GM12873 (cell line): ENCODE measurements at regions not wholly inside any gene's neighbourhood (a gene's known extent, or its start where the extent isn't known, plus 50 kb on each side); places are given as distances from the start of the nearest gene placed in this dataset.

Experiments
- CTCF ChIP-seq: IDR thresholded peaks from 2 replicates; pipeline ENCODE4 v1.5.1; 2012; ENCODE audit warnings: low read depth, mild to moderate bottlenecking, moderate library complexity, low read length, control low read depth; ENCODE audit not compliant: insufficient read depth; ENCODE audit errors: missing control alignments

- no peak for TF ChIP-seq CTCF
These were observed 151.1 kb upstream of the ARHGEF26 start for GRCh38 chr3:153970047-153970446.

- peak; percentile 57 for TF ChIP-seq CTCF
These were observed 150.3 kb upstream of the ARHGEF26 start for GRCh38 chr3:153970741-153971347.

GRCh38 chr3:153972862-153973261 is 148.3 kb upstream of the ARHGEF26 start:
- TF ChIP-seq CTCF: no peak

- TF ChIP-seq CTCF: no peak
These were observed 147.4 kb upstream of the ARHGEF26 start for GRCh38 chr3:153973722-153974265.

- no peak for TF ChIP-seq CTCF
These were observed 146.6 kb upstream of the ARHGEF26 start for GRCh38 chr3:153974614-153975013.

- TF ChIP-seq CTCF: no peak
These were observed 144.2 kb upstream of the ARHGEF26 start for GRCh38 chr3:153976891-153977554.

- TF ChIP-seq CTCF: no peak
These were observed 143.2 kb upstream of the ARHGEF26 start for GRCh38 chr3:153978006-153978405.
